ENCODE measurements at regions not wholly inside any gene's neighbourhood (a gene's known extent, or its start where the extent isn't known, plus 50 kb on each side); places are given as distances from the start of the nearest gene placed in this dataset.

- Histone ChIP-seq H3K9me3 (replicated peaks in 1 of 2; ENCODE audit: control insufficient read depth in 1 of 2, insufficient read depth in 1 of 2, low read length in 2 of 2) (no peaks in the 10 kb centered on the region), H3K4me1 (ENCODE audit: control insufficient read depth in 1 of 2, insufficient read depth in 2 of 2, low read length in 2 of 2) (no peaks in the 10 kb centered on the region), H3K4me2 (replicated peaks; ENCODE audit: extremely low read depth, low read length, poor library complexity, severe bottlenecking) (no peak overlapping the region), H3K9ac (ENCODE audit: insufficient read depth, low read length, poor library complexity, severe bottlenecking) (no peak overlapping the region), H3K79me2 (ENCODE audit: insufficient read depth, low read length) (no peaks in the 10 kb centered on the region), H4K20me1 (ENCODE audit: insufficient read depth, low read length) (no peaks in the 10 kb centered on the region), H2AFZ (ENCODE audit: insufficient read depth, low read depth, low read length, poor library complexity, severe bottlenecking) (no peak overlapping the region), H3K27me3 (ENCODE audit: control insufficient read depth in 2 of 2, insufficient read depth in 2 of 2, low read length in 2 of 2) (no peaks in the 10 kb centered on the region), H3K27ac (ENCODE audit: low read depth in 1 of 2, low read length in 2 of 2) (no peak overlapping the region), H3K4me3 (replicated peaks in 1 of 3; ENCODE audit: low read depth in 2 of 3, low read length in 3 of 3) (no peak overlapping the region), H3K36me3 (replicated peaks in 1 of 2; ENCODE audit: control insufficient read depth in 1 of 2, insufficient read depth in 2 of 2, low read length in 2 of 2) (no peaks in the 10 kb centered on the region)
- Mint-ChIP-seq H3K27ac (no peak overlapping the region), H3K4me3 (no peak overlapping the region), H3K9me3 (peaks cover 0 to 4% (median 0%) of the 10 kb centered on the region in 7 donors), H3K27me3 (ENCODE audit: low read depth in 3 of 3) (no peaks in the 10 kb centered on the region), H3K36me3 (no peaks in the 10 kb centered on the region), H3K4me1 (no peaks in the 10 kb centered on the region)
- DNase-seq, result no peak
- no CpG with 5 or more reads among the region's 3 CpGs for WGBS (ENCODE audit: insufficient coverage)
- intact Hi-C loops (cut with micrococcal nuclease), result no loop called here
- TF ChIP-seq CTCF (IDR thresholded peaks at IDR 0.05), result no peak
These were observed 371.8 kb upstream of the GCFC2 start for GRCh38 chr2:76082509-76082908.

GRCh38 chr2:76080154-76080553, 369.4 kb upstream of the GCFC2 start:
- no peak overlapping the region for H2AFZ ChIP-seq (ENCODE audit: insufficient read depth, low read depth, low read length, poor library complexity, severe bottlenecking)
- H3K9me3 ChIP-seq (replicated peaks in 1 of 2; ENCODE audit: control insufficient read depth in 1 of 2, insufficient read depth in 1 of 2, low read length in 2 of 2), result no peaks in the 10 kb centered on the region
- no peaks in the 10 kb centered on the region for H3K79me2 ChIP-seq (ENCODE audit: insufficient read depth, low read length)
- H3K27me3 Mint-ChIP-seq (ENCODE audit: low read depth in 3 of 3), result no peaks in the 10 kb centered on the region
- no peak overlapping the region for H3K4me3 Mint-ChIP-seq
- no peak overlapping the region for H3K9ac ChIP-seq (ENCODE audit: insufficient read depth, low read length, poor library complexity, severe bottlenecking)
- H3K4me1 ChIP-seq (ENCODE audit: control insufficient read depth in 1 of 2, insufficient read depth in 2 of 2, low read length in 2 of 2), result no peaks in the 10 kb centered on the region
- H3K36me3 Mint-ChIP-seq, result no peaks in the 10 kb centered on the region
- no peak overlapping the region for H3K27ac Mint-ChIP-seq
- H3K4me1 Mint-ChIP-seq, result no peaks in the 10 kb centered on the region
- DNase-seq, result no peak
- WGBS (ENCODE audit: insufficient coverage), result no CpG with 5 or more reads among the region's 2 CpGs
- no peaks in the 10 kb centered on the region for H3K36me3 ChIP-seq (replicated peaks in 1 of 2; ENCODE audit: control insufficient read depth in 1 of 2, insufficient read depth in 2 of 2, low read length in 2 of 2)
- H3K4me2 ChIP-seq (replicated peaks; ENCODE audit: extremely low read depth, low read length, poor library complexity, severe bottlenecking), result no peak overlapping the region
- TF ChIP-seq CTCF (IDR thresholded peaks at IDR 0.05), result no peak
- H3K27me3 ChIP-seq (ENCODE audit: control insufficient read depth in 2 of 2, insufficient read depth in 2 of 2, low read length in 2 of 2), result no peaks in the 10 kb centered on the region
- intact Hi-C loops (cut with micrococcal nuclease), result no loop called here
- no peak overlapping the region for H3K4me3 ChIP-seq (replicated peaks in 1 of 3; ENCODE audit: low read depth in 2 of 3, low read length in 3 of 3)
- no peak overlapping the region for H3K27ac ChIP-seq (ENCODE audit: low read depth in 1 of 2, low read length in 2 of 2)
- H4K20me1 ChIP-seq (ENCODE audit: insufficient read depth, low read length), result no peaks in the 10 kb centered on the region
- peaks cover 0 to 4% (median 0%) of the 10 kb centered on the region in 7 donors for H3K9me3 Mint-ChIP-seq
